ENCODE measurements at regions not wholly inside any gene's neighbourhood (a gene's known extent, or its start where the extent isn't known, plus 50 kb on each side); places are given as distances from the start of the nearest gene placed in this dataset.

DNA sequence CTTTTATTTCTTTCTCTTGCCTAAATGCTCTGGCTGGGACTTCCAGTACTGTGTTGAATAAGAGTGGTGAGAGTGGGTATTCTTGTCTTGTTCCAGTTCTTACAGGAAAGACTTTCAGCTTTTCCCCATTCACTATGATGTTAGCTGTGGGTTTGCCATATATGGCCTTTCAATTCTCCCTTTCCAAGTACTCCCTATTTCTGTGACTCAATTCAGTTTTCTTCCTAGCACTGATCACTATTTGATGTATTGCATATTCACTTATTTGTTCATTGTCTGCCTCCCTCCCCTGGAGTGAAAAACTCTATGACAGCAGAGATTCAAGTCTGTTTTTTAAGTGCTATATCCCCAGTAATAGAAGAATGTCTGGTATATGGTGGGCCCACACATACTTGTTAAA, 618.2 kb upstream of the CAMK1G start:
- TF ChIP-seq, protein P1, sequence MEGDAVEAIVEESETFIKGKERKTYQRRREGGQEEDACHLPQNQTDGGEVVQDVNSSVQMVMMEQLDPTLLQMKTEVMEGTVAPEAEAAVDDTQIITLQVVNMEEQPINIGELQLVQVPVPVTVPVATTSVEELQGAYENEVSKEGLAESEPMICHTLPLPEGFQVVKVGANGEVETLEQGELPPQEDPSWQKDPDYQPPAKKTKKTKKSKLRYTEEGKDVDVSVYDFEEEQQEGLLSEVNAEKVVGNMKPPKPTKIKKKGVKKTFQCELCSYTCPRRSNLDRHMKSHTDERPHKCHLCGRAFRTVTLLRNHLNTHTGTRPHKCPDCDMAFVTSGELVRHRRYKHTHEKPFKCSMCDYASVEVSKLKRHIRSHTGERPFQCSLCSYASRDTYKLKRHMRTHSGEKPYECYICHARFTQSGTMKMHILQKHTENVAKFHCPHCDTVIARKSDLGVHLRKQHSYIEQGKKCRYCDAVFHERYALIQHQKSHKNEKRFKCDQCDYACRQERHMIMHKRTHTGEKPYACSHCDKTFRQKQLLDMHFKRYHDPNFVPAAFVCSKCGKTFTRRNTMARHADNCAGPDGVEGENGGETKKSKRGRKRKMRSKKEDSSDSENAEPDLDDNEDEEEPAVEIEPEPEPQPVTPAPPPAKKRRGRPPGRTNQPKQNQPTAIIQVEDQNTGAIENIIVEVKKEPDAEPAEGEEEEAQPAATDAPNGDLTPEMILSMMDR (IDR thresholded peaks at IDR 0.05) = no peak
- TF ChIP-seq POLR2A (IDR thresholded peaks at IDR 0.05) = no peak
- no peak for TF ChIP-seq POLR2AphosphoS5 (IDR thresholded peaks at IDR 0.05)
